Liver (tissue), 8 donors: ENCODE measurements at regions not wholly inside any gene's neighbourhood (a gene's known extent, or its start where the extent isn't known, plus 50 kb on each side); places are given as distances from the start of the nearest gene placed in this dataset.

Experiments
- DNase-seq: peaks from one replicate; pipeline ENCODE4 v3.0.0-alpha.2; 2017; ENCODE audit warnings: low spot score
- H3K27ac ChIP-seq, 2 donors: one replicate each; pipeline ENCODE4 v1.7.0; 2013; ENCODE audit warnings: inconsistent platforms in 2 of 2, low read length in 2 of 2, control low read depth in 1 of 2, low read depth in 1 of 2, mild to moderate bottlenecking in 1 of 2
- H3K27me3 ChIP-seq, 4 donors: one replicate each; pipeline versions ENCODE4 v1.6.1 to v1.7.0; 2013; ENCODE audit warnings: low read length in 3 of 4, inconsistent platforms in 1 of 4, mild to moderate bottlenecking in 1 of 4, moderate library complexity in 1 of 4; ENCODE audit not compliant: control insufficient read depth in 4 of 4, insufficient read depth in 4 of 4
- H3K36me3 ChIP-seq, 4 donors: one replicate each; pipeline versions ENCODE4 v1.6.1 to v1.7.0; 2013; ENCODE audit warnings: low read length in 3 of 4, mild to moderate bottlenecking in 3 of 4, low read depth in 1 of 4, moderate library complexity in 1 of 4; ENCODE audit not compliant: control insufficient read depth in 4 of 4, insufficient read depth in 3 of 4
- H3K4me1 ChIP-seq, 4 donors: one replicate each; pipeline versions ENCODE4 v1.6.1 to v1.7.0; 2013; ENCODE audit warnings: low read length in 3 of 4, mild to moderate bottlenecking in 3 of 4, moderate library complexity in 1 of 4; ENCODE audit not compliant: control insufficient read depth in 4 of 4, insufficient read depth in 4 of 4
- H3K4me3 ChIP-seq, 3 donors: one replicate each; pipeline versions ENCODE4 v1.6.1 to v1.7.0; 2013; ENCODE audit warnings: low read length in 3 of 3, control low read depth in 1 of 3, low read depth in 1 of 3, mild to moderate bottlenecking in 1 of 3
- H3K9ac ChIP-seq, 2 donors: one replicate each; pipeline ENCODE4 v1.7.0; 2013; ENCODE audit warnings: low read length in 2 of 2, mild to moderate bottlenecking in 2 of 2, moderate library complexity in 2 of 2, control low read depth in 1 of 2, low read depth in 1 of 2
- H3K9me3 ChIP-seq, 4 donors: one replicate each; pipeline versions ENCODE4 v1.6.1 to v1.7.0; 2013; ENCODE audit warnings: low read length in 3 of 4; ENCODE audit not compliant: control insufficient read depth in 4 of 4
- CTCF ChIP-seq: fragments of 150-350 bp; IDR thresholded peaks from 2 replicates; pipeline ENCODE4 v1.5.1; 2017; ENCODE audit warnings: improper control_type of control experiment, low read depth, low read length; ENCODE audit not compliant: missing input control
- EGR1 ChIP-seq, 2 donors: IDR thresholded peaks; 2 replicates each; pipeline ENCODE4 v1.6.1; 2016 to 2018; ENCODE audit warnings: antibody characterized with exemption in 2 of 2, low read depth in 2 of 2
- FOXA1 ChIP-seq: IDR thresholded peaks from 2 replicates; pipeline ENCODE4 v1.6.1; 2016; ENCODE audit warnings: antibody characterized with exemption
- FOXA2 ChIP-seq: IDR thresholded peaks from 2 replicates; pipeline ENCODE4 v1.6.1; 2016; ENCODE audit warnings: antibody characterized with exemption
- GABPA ChIP-seq, 2 donors: IDR thresholded peaks in 1 of 2; conservative IDR thresholded peaks in 1 of 2; 2 replicates each; pipeline ENCODE4 v1.6.1; 2016; ENCODE audit warnings: antibody characterized with exemption in 2 of 2, mild to moderate bottlenecking in 1 of 2, moderate library complexity in 1 of 2
- HNF4A ChIP-seq, 2 donors: conservative IDR thresholded peaks; 2 replicates each; pipeline ENCODE4 v1.6.1; 2016; ENCODE audit warnings: antibody characterized with exemption in 2 of 2, mild to moderate bottlenecking in 2 of 2
- JUND ChIP-seq, 2 donors: IDR thresholded peaks; 2 replicates each; pipeline ENCODE4 v1.6.1; 2016; ENCODE audit warnings: antibody characterized with exemption in 2 of 2
- MAX ChIP-seq: IDR thresholded peaks from 2 replicates; pipeline ENCODE4 v1.6.1; 2016; ENCODE audit warnings: antibody characterized with exemption
- NR2F2 ChIP-seq: IDR thresholded peaks from 2 replicates; pipeline ENCODE4 v1.6.1; 2016; ENCODE audit warnings: antibody characterized with exemption
- RAD21 ChIP-seq, 2 donors: IDR thresholded peaks; 2 replicates each; pipeline ENCODE4 v1.6.1; 2016; ENCODE audit warnings: antibody characterized with exemption in 2 of 2, mild to moderate bottlenecking in 2 of 2
- REST ChIP-seq: IDR thresholded peaks from 2 replicates; pipeline ENCODE4 v1.6.1; 2016; ENCODE audit warnings: antibody characterized with exemption, mild to moderate bottlenecking
- RXRA ChIP-seq, 2 donors: IDR thresholded peaks; 2 replicates each; pipeline ENCODE4 v1.6.1; 2017 to 2018; ENCODE audit warnings: antibody characterized with exemption in 2 of 2, mild to moderate bottlenecking in 1 of 2
- SP1 ChIP-seq: IDR thresholded peaks from 2 replicates; pipeline ENCODE4 v1.6.1; 2018; ENCODE audit warnings: antibody characterized with exemption, mild to moderate bottlenecking
- TAF1 ChIP-seq: conservative IDR thresholded peaks from 2 replicates; pipeline ENCODE4 v1.6.1; 2016; ENCODE audit warnings: antibody characterized with exemption, mild to moderate bottlenecking
- YY1 ChIP-seq: IDR thresholded peaks from 2 replicates; pipeline ENCODE4 v1.6.1; 2016; ENCODE audit warnings: antibody characterized with exemption, mild to moderate bottlenecking
- ZBTB33 ChIP-seq: IDR thresholded peaks from 2 replicates; pipeline ENCODE4 v1.6.1; 2016; ENCODE audit warnings: antibody characterized with exemption
- WGBS: extraction: QIAGEN DNeasy Blood & Tissue Kit; methylation state at CpG from one replicate; pipeline ENCODE4 v1.1.7; 2013; 5-methylcytosine and 5-hydroxymethylcytosine counted together
- donor health status: healthy.
- donor health status: healthy.
- donor health status: healthy.
- donor health status: healthy.
- donor health status: healthy.

GRCh38 chr2:104434318-104434792, 419.6 kb upstream of the POU3F3 start:
- H3K27me3 ChIP-seq: no peaks in the 10 kb centered on the region
- no peaks in the 10 kb centered on the region for H3K36me3 ChIP-seq
- no peaks in the 10 kb centered on the region for H3K9me3 ChIP-seq
- no peak for DNase-seq
- peaks cover 0 to 2% (median 0%) of the 10 kb centered on the region in 4 donors for H3K4me1 ChIP-seq
- peak overlapping the region in 1 of 2 donors; percentile 5 for H3K9ac ChIP-seq
- H3K4me3 ChIP-seq: peak overlapping the region; percentile 36 to 45 (median 36)
- WGBS: 4% methylated on average over 13 of the region's 13 CpGs
- peak overlapping the region in 1 of 2 donors; percentile 9 for H3K27ac ChIP-seq
- TF ChIP-seq YY1 (peak; percentile 84), TAF1 (no peak), HNF4A (conservative IDR thresholded peaks at IDR 0.05) (peak in 1 of 2 donors; percentile 25), SP1 (peak; percentile 26), GABPA (IDR thresholded peaks at IDR 0.05 in 1 of 2, conservative IDR thresholded peaks at IDR 0.05 in 1 of 2) (no peak), EGR1 (IDR thresholded peaks at IDR 0.05; ENCODE audit: low read depth in 2 of 2) (no peak), RAD21 (IDR thresholded peaks at IDR 0.05) (peak; percentile 33 to 54), RXRA (IDR thresholded peaks at IDR 0.05) (peak; percentile 9 to 34), JUND (IDR thresholded peaks at IDR 0.05) (no peak), MAX (peak; percentile 53), NR2F2 (no peak), FOXA2 (peak; percentile 57), FOXA1 (peak; percentile 52), CTCF (peak; percentile 26), REST (peak; percentile 20)

GRCh38 chr2:104434966-104435365, 418.9 kb upstream of the POU3F3 start:
- WGBS: 92% methylated on average over 3 of the region's 3 CpGs
- H3K9ac ChIP-seq: no peak overlapping the region

More at GRCh38 chr2:104434966-104435365, 418.9 kb upstream of the POU3F3 start:
- Histone ChIP-seq H3K4me3 (peak overlapping the region in 1 of 3 donors; percentile 36), H3K27me3 (no peaks in the 10 kb centered on the region), H3K4me1 (peaks cover 0 to 2% (median 0%) of the 10 kb centered on the region in 4 donors), H3K27ac (no peak overlapping the region), H3K9me3 (no peaks in the 10 kb centered on the region), H3K36me3 (no peaks in the 10 kb centered on the region)
- TF ChIP-seq FOXA1 (no peak), RXRA (IDR thresholded peaks at IDR 0.05) (no peak), FOXA2 (no peak), HNF4A (conservative IDR thresholded peaks at IDR 0.05) (no peak), SP1 (no peak), GABPA (IDR thresholded peaks at IDR 0.05 in 1 of 2, conservative IDR thresholded peaks at IDR 0.05 in 1 of 2) (no peak), EGR1 (IDR thresholded peaks at IDR 0.05; ENCODE audit: low read depth in 2 of 2) (no peak), JUND (IDR thresholded peaks at IDR 0.05) (no peak), REST (no peak), ZBTB33 (no peak)
- no peak for DNase-seq
